AML-193 (cell line): ENCODE measurements at regions not wholly inside any gene's neighbourhood (a gene's known extent, or its start where the extent isn't known, plus 50 kb on each side); places are given as distances from the start of the nearest gene placed in this dataset.
A peak's percentile ranks its signal among the peaks of the same experiment; 100 is the strongest.

Experiments used
- DNase-seq, 2 experiments: peaks; one replicate each; lab custom pipeline; 2025; lab: John Stamatoyannopoulos, UW

DNA sequence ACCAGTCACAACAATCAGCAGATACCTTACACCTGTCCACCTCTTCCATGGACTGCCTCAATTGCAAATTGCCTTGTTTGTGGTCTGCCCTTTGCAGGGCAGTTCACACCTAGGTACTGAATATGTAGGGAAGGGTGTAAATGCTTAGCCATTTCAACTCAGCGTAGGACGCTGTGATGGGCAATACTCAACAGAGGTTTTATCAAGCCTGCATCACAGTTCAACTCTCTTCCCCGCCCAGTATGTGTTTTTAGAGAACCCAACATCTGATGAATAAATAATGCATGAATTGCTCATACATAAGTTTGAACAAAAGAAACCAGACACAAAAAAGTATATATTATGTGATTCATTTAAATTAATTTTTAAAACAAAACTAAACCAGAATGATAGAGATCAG, 124.4 kb downstream of the P2RY1 start:
- DNase-seq, result no peak

DNA sequence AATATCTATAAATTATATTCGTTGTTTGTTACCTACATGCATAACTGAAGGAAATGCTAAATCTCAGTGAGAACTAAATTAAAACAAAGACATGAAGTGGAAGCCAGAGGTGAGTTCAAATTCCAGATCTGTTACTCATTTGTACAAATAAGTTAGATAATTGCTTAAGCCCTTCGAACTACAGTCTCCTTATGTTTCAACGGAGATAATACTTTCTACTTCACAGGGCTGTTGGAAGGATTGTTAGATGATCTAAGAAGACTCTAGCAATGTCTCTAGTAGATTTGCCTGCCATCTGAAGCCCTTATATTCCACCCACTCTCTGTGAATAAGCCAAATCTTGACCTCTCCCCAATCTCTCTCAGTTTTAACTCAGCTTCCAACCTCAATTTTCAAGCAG, 125.8 kb downstream of the P2RY1 start:
- DNase-seq, result no peak

DNA sequence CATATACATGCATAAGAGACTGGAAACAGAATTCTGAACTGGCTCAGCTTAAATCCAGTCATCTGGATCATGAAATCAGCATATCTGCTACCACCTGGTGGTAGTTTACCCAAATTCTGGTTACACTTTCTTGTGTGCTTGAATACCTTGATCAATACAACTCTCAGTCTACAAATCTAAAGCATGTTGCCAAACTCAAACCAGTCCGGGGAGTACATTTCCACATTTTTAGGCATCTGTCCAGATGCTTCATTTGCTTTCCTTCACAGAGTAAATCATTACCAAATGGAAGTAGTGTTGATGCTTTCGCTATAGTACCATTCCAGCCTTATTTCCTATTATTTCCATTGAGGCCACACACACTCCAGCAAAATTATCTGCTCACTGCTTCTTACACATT, 126.4 kb downstream of the P2RY1 start:
- peak; percentile 28 to 36 for DNase-seq

DNA sequence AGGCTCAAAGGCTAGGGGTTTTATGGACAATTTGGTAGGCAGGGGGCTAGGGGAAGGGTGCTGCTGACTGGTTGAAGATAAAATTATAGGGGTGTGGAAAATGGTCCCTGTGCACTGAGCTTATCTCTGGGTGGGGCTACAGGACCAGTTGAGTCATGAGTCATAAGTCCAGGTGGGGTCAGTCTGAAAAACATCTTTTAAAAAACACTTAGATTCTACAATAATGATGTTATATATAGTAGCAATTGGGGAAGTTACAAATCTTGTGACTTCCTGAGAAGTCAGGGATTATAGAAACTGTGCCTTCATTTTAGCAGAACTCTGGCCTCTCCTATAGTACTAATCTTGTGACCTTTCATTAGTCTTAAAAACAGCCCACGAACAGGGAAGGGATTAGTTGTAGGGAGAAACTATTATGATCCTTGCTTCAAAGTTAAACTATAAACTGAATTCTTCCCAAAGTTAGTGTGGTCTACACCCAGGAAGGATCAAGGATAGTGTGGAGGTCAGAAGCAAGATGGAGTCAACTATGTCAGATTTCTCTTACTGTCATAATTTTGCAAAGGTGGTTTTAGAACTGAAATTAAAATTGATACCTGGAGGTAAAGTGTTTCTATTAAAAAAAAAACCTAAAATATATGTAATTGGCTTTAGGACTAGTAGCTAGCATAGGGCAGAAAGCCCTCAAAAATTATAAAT, 130.1 kb downstream of the P2RY1 start:
- no peak for DNase-seq

DNA sequence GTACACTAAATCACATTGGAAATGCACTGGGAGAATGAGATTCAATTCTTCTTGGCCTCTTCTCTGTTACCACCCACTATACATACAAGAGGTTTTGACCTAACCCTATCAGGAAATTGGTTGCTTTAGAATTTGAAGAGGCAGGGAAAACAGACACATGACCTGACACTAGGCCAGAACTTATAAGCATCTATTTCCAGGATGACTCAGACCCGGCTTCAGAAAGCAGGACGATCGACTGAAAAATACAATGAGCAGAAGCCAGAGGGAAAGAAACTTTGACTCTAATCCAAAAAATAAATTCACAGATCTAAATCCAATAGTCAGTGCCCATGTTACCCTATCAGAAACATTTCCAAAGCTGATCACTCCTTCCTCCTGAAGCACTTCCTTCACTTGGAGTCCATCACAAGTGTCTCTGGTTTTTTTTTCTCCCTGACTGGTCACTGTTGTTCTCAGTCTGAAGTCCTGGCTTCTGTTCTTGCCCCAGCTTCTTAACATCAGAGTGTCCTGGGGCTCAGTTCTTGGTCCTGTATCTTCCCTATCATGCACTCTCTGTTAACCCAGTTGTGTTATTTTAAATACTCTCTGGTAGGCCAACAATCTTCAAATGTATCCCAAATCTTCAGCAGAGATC, 133.6 kb downstream of the P2RY1 start:
- no peak for DNase-seq

DNA sequence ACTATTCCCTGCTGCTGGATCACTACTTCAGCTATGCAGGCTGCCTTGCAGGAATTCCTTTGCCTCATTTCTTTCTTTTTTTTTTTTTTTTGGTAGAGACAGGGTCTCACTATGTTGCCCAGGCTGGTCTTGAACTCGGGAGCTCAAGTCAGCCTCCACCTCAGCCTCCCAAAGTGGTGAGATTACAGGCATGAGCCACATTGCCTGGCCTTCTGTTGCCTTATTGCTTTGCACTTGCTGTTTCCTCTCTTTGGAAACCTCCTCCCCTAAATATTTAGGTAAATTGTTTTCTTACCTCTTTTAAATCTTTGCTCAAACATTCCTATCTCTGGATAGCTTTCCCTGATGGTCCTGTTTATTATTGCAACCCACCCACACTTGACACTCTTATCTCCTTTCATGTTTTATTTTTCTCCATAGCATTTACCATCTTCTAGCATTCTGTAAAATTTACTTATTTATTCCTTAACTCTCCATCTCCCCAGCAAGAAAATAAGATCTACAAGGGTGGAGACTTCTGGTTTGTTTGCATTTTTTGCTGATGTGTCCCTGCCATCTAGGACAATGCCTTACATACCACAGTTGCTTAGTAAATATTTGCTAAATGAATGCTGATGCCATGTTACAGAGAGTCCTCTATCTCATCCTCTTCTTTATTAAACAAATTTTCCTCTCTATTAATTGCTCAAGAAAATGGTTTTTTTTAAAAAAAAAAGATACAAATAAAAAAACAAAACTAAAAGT, 134.8 kb downstream of the P2RY1 start:
- DNase-seq, result no peak

DNA sequence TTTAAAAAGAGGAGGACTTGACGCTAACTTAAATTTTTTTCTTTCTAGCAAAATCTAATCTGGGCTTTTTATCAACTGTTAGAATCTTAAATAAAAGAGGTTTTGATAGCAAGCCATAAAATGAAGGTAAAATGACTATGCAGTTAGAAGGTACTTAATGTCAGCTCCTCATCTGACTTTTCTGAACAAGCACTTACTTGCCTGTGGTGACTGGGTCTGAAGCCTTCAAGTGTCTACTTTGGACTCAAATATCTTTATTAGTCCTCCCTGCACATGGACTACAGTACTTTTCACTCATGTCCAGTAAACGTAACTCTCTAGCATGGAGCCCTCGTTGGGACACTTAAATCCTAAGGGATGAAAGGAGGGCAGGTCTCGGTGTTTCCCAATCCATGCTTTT, 135.9 kb downstream of the P2RY1 start:
- DNase-seq, result no peak

DNA sequence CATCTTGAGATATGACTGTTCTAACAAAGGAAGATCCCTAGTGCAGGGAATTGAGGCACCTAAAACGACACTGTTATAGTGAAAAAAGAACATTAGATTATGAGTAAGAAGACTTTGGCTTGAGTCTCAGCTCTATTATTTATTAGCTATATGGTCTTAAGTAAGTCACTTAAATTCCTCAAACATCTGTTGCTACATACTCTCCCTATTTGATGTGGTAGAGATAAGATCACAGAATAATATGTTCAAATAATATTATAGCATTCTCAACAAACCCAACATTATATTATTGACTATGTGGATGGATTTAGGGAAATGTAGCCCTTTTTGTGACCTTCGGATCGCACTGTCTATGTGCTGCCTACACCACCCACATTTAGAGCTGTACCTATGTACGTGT, 136.9 kb downstream of the P2RY1 start:
- DNase-seq, result no peak

DNA sequence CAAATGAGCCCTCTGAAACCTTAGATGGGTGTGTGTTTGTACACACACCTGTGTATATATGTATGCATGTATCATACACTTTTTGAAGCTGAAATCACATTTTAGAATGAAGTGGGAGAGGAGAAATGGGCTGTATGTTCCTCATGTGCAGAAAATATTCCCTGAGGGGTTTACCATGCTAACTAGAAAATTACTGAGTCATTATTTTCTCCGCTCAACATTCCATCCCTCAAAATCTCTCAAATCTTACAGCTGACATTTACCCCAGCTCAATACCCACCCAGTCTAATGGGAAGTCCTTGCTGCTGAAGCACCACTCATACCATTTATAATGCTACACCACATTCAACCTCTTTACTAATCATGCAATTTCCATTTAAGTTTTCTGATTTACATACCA, 138.6 kb downstream of the P2RY1 start:
- no peak for DNase-seq

DNA sequence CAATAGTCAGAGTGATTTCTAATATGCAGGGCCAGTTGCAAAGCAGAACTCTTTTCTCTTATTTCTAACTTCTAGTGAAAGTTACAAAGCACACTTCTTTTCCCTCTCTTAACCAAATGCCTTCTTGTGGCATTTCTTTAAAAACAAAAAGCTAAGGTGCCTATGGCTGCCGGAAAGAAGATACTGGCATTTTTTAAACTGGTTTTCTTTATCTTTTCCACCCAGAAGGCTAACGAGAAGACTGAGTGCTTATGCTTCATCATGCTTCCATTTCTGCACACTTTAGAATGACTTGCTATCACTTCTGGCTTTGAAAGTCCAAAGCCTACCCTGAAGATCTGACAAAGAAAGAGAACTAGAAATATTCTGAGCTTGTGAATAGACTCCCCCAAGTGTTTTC, 141.3 kb downstream of the P2RY1 start:
- no peak for DNase-seq

DNA sequence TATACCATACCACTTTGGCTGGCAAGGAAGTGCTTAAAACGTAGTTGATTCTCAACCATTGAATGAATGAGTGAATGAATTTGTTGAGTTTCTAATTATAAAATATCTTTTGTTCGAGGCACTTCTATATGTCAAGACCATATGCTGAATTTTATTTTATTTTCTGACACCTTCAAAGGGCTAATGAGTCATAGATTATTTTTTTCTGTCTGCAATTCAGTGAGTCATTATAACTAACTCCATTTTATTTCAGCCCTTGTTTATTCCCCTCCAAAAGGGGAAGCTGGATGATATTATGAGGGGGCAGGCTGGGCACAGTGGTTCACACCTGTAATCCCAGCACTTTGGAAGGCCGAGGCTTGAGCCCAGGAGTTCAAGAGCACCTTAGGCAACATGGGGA, 142.4 kb downstream of the P2RY1 start:
- no peak for DNase-seq

DNA sequence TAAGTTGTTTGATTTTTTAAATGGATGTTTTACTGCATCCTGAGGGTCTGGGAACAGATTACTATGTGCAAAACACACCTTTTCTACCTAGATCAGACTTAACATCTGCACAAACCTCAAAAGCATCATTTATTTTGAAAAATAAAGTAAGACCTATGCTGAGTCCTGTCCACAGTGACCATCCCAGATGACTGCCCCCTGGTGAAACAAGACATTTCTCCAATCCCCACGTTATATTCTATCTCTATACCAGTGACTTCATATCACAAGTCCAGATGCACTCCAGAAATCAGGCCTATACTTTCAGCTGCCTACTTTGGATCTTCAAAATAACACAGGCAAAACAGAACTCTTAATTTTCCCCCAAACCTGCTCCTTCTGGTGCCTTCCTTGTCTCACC, 143.2 kb downstream of the P2RY1 start:
- DNase-seq, result no peak

DNA sequence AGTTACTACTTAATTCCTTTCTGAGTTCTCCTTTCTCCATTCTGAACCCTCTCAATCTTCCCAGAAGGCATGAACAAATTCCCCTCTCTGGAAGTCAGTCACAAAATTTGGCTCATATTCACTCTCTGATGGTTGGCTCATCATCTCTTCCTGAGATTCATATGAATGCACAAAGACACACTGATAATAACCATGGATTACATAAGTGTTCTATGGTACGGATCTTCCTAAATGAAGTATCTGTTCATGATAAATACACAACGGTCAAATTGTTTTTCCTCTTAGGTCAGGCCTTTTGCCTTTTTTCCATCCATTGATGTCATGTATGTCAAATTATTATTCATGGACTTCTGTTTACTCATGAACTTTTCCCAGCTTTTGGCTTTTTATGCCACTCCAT, 162.6 kb downstream of the P2RY1 start:
- DNase-seq, result no peak

DNA sequence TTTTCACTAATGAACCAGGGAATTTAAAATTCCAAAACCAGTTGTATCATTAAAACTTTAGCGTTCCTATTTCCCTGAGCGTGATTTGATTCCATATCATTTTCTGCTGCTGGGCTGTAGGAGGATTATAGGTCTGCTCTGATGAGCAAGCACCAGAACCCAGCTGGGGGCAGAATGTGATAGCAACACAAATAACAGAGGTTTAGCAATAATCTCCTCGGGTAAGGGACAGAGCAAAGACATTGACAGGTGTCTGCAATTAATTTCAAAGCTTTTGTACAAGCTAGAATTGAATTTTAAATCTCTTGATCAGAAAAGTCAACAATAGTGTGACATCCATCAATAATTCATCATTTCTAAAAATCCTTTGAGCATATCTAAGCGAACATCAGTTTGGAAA, 163.4 kb upstream of the RAP2B start:
- no peak for DNase-seq

DNA sequence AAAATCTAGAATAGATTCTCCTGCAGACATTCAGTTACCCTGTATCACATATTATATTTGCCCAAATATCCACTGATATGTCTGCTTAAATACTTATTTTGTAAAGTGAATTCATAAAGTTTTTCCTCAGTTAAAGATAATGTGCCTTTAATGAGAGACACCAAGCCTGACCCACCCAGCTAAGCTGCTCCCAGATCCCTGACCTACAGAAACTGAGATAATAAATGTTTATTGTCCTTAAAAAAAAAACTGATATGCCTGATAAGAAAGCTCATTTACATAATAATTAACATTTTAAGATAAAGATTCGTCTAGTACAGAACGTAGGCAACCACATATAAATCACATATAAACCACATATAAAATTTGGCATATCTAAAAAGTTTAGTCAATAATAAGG, 161.7 kb upstream of the RAP2B start:
- DNase-seq, result no peak

DNA sequence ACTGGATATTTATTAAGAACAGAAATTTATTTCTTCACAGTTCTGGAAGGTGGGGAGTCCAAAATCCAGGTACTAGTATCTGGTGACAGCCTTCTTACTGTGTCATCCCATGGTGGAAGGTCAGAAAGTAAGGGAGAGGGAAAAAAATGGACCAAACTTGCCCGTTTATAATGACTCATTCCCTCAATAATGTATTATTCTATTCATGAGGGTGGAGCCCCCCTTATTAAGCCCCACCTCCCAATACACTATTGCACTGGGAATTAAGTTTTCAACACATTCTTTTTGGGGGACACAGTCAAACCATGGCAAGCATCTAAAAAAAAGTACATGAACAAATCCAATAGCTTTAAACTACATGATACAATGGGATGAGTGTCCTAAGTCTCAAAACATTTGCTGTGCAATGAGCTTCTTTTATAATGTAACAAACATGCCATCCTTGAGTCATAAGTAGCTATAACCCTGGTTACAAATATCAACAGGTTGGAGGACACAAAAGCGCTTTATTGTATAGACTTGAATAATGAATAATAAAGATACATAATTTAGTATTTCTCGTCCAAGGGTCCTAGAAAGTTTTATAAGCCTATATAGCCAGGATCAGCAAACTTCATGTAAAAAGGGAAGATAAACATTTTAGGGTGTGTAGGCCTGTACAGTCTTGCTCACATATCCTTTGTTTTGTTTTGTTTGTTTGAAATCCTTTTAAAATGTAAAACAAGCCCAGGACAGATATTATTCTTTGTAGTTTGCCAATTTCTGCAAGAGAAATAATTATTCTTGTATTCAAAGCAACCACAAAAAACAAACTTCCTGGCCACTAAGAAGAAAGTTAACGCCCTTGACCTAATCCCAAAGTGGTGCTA, 160.6 kb upstream of the RAP2B start:
- DNase-seq, result no peak

DNA sequence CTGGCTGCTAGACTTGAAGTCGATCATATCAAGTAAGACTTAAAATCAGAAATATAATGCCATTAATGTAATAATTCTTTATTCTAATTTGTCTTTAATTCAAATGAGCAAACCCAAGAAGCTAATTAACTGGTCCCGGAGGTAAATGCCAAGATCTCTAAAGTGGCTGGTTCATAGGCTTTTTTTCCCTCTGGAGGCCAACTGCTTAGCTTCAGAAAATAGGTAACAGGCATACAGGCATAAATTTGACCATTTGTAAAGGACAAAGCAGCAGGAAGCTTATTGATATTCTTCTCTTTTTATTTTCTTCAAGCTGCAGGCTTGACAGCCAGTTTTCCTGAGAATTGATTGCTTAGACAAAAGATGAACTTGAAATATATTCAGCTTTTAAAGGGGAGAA, 158.6 kb upstream of the RAP2B start:
- no peak for DNase-seq

DNA sequence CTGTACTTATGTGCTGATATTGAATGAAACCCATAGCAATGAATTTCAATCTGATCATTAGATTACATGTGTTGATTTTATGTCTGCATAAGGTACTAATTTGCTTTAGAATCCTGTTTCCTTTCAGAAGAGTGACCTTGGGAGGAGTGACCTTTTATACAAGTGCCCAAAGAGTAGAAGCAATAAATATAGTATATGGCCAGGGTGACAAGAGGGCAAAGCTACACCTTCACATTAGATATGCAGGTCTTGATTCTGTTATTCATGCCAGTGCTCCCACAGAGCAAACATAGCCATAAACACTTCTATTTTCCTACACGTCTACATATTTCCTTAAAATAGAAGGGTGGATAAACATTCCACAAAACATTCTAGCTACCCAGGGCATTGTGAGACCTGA, 158.2 kb upstream of the RAP2B start:
- no peak for DNase-seq

DNA sequence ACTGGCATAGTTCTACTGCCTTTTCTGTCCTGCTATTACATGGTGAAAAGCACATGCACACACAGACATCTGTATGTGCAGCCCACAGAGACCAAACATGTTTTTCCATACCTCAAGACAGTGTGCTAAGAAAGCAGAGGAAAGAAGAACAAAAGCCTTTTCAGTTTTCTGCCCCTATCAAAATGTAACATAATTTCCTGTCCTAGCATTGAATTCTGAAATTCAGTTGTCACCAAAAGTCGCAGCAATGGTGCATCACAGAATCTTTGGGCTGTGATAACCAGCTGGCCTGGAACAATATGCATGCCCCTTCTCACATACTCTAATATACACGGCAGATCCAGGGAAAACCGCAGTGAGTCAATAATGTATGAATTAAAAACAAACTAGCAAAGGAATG, 153.8 kb upstream of the RAP2B start:
- DNase-seq, result no peak

DNA sequence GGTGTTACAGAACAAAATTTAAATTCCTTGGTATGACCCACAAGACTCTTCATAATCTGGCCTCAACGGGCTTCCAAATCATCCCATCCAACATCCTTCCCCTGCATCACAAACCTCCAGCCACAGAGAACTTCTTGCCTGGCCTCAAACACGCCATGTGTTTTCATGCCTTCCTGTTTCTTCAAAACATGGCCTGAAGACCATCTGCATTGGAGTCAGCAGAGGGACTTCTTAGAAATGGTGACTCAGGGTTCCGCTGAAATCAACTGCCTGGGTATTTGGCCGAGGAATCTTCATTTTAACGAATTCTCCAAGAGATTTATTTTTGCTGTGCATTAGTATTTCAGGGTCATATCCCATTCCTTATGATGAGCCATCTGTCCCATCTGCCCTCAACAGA, 138.1 kb upstream of the RAP2B start:
- no peak for DNase-seq

DNA sequence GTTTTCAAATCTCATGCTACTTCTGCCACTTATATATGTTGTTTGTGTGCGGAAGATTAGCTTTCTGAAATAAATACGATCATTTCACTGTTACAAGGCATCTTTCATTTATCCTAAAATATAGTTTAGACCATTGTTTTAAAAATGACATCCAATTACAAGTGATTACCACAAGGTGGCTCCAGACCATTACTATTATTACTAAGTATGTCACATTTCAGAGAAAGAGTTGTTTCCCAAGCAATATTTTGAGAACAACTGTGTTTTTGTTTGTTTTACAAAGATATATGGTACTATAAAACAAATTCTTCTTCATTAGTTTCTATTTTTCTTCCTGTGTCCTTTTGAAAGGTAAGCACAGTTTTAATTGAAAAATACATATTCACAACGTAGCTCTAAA, 136.0 kb upstream of the RAP2B start:
- DNase-seq, result peak; percentile 72 to 84

DNA sequence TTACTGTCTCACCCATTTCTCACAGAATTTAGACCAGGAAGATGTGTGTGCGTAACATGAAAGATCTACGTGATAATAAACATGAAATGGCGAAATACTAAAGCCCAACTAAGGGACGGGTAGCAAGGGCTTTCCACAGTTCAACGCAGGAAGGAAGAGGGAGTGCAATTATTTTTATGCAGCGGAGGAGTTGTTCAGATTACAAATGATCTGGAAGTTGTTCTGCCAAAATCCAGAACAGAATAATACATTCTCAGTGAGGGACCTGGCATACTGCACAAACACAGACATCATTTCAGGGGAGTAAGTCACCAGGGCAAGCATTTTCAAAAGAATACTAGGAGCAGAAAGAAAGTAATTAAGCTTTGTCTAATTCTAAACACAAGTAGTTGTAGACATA, 133.6 kb upstream of the RAP2B start:
- peak; percentile 42 to 54 for DNase-seq

DNA sequence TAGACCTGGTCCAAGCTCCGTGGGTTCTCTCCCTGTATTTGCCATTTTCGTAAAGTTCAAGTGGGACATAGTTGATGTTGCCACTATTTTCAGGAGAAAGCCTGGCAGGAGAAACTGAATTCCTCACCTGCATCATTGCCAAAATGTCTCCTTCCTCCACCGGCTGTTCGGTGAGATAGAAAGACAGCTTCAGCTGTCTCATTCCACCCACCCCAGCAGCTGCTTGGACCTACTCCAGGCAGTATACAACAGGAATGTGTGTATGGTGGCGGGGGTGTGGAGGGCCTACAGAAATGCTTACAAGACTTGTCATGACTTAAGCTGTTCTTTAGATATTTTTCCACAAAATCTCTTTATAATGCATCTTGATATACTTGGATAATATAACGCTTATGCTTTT, 132.7 kb upstream of the RAP2B start:
- no peak for DNase-seq
